DMS153 treated with DMSO at 0.1 percent for 48 hours (cell line): ENCODE measurements at regions not wholly inside any gene's neighbourhood (a gene's known extent, or its start where the extent isn't known, plus 50 kb on each side); places are given as distances from the start of the nearest gene placed in this dataset.
"Not testable (repeated sequence)": the region's sequence is repeated elsewhere in the genome, so short reads cannot be mapped to it uniquely, and the experiment has no call there.

Experiments used
- DNase-seq: peaks from one replicate; lab custom pipeline; 2025; ENCODE audit not compliant: unreplicated experiment; lab: John Stamatoyannopoulos, UW

DNA sequence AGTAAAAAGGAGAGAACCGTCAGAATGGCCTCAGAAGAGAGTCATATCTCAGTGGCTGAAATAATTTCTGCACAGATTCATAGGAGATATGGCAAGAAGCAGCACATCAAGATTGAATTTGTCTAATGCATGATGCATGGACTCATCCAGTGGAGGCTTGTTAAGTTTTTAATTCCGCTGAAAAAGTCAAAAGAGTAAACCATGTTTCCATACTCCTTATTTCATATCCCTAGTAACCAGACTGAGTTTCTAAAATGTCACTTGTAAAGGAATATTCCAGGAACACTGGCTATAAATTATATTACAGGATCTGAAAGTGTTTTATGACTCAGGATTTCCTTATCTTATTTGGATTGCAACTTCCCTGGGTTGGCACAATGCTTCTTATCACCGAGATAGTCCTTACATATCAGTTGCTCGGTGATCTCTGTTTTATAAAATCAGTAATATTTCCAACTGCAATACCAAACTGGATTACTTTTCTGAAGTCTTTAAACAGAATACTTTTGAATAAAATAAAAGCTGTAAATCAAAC, 180.2 kb upstream of the TSC22D1 start:
- DNase-seq = no peak

DNA sequence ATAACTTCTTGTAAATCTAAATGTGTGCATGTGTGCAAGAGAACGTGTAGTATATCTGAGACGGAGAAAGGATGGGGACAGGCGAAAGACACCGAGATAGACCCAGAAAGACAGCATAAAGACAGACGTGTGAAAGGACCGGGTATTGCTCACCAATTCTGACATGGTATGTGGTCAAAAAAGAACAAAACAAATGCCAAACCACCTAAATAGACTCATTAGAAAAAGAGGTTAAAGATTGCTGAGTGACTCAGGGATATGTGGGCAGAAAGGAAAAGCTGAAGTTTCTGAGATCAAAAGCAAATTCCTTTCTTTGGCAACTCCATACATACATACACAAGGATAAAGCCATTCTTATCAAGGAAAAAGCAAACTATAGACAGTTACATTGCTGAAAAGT, 179.7 kb upstream of the TSC22D1 start:
- DNase-seq = no peak

- DNase-seq = no peak
Measured at GRCh38 chr13:44752164-44752563, 176.0 kb upstream of the TSC22D1 start.

GRCh38 chr13:44750630-44751029, 174.5 kb upstream of the TSC22D1 start:
- DNase-seq = no peak

- no peak for DNase-seq
Measured at GRCh38 chr13:44749906-44750305, 173.8 kb upstream of the TSC22D1 start.

DNA sequence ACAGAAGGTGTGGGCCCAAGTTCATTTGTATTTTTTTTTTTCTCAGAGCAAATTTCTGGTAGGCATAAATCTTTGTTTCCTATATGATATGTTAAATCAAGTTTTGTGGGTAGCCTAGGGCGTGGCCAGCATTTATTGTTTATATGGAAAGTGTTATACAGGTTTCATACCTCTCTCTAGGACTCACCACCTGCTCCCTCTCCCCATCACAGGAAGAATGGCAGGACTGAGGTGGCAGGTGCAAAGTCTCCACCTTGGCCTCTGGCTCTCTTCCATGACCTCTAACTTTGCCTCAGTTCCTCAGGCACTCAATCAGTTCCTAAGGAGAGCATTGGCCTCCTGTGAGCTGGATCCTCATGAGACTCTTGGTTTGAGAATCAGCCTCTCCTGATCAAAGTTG, 172.3 kb upstream of the TSC22D1 start:
- no peak for DNase-seq

GRCh38 chr13:44747179-44747578, 171.0 kb upstream of the TSC22D1 start:
- no peak for DNase-seq

GRCh38 chr13:44746690-44747089, 170.6 kb upstream of the TSC22D1 start:
- no peak for DNase-seq

GRCh38 chr13:44744880-44745633, 168.9 kb upstream of the TSC22D1 start:
- no peak for DNase-seq

DNA sequence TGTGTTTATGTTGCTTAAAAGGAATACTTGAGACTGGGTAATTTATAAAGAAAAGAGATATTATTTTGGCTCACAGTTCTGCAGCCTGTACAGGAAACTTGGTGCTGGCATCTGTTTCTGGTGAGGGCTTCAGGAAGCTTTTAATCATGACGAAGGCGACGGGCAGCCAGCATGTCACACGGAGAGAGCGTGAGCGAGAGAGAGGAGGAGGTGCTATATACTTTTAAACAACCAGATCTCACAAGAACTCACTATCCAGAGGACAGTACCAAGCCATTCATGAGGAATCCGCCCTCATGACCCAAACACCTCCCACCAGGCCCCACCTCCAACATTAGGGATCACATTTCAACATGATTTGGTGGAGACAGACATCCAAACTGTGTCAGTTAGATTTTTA, 163.4 kb upstream of the TSC22D1 start:
- no peak for DNase-seq

DNA sequence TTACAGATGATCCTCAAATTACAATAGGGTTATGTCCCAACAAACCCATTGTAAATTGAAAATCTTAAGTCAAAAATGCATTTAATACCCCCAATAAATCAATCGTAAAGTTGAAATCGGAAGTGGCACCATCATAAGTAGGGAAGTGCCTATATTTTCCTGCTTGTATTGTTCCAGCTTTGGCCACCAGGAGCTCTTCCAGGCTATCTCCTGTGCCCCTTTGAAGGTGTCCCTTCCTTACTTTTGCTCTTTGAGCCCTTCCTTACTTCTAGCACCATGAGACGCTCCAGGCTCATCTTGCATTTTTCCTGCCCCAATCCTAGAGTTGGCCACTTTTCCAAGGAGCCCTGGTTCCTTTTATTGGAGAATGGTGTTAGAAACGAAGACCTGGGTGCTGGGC, 163.0 kb upstream of the TSC22D1 start:
- no peak for DNase-seq

- no peak for DNase-seq
Measured at GRCh38 chr13:44738463-44738862, 162.3 kb upstream of the TSC22D1 start.

GRCh38 chr13:44735806-44736205, 159.7 kb upstream of the TSC22D1 start:
- no peak for DNase-seq

DNA sequence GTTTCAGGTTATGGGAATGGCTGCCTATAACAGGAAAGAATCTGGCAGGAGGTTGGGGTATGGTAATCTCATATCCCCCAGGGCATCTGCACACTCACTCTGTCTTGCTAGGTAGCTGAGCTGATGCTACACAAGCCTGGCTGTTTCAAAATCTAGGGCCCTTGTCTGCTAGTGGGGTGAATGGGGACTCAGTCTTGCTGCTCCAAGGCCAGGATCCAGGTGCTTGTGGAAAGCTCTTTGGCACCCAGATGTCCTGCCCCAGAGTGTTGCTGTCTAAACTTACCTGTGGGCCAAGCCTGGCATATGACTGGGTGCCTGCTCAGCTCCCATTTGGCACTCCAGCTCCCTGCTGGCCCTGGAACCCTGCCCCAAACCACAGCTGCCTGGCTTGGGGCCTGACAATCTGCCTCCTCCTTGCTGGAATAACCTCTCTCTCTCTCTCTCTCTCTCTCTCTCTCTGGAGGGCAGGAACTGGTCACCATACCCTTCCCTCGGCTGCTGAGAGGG, 158.1 kb upstream of the TSC22D1 start:
- DNase-seq = no peak

DNA sequence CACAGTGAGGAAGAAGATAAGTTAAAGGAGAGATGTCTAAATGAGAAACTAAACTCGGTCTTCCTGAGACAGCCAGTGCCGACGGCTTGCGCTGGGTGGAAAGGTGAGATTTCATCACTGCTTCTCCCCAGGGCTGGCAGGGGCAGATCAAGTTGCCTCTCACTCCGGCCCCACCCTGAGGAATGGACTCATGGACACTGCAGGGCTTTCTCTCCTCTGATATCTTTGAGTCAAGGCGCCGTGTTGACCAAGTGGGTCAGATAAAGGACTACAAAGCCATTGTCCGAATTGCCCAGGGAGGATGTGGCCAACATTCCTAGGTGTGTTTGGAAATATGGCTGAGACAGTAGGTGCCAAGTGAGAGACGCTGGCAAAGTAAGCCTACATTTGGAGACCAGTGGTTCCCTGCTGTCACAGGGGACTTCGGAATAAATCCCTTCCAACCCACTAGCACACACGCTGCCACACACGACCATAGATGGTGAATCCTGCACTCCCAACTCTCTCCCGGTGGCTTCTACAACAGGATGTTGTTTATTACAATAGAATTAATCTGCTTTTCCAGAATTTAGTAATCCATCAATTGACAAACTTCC, 156.5 kb upstream of the TSC22D1 start:
- no peak for DNase-seq

GRCh38 chr13:44730851-44731250, 154.7 kb upstream of the TSC22D1 start:
- no peak for DNase-seq

DNA sequence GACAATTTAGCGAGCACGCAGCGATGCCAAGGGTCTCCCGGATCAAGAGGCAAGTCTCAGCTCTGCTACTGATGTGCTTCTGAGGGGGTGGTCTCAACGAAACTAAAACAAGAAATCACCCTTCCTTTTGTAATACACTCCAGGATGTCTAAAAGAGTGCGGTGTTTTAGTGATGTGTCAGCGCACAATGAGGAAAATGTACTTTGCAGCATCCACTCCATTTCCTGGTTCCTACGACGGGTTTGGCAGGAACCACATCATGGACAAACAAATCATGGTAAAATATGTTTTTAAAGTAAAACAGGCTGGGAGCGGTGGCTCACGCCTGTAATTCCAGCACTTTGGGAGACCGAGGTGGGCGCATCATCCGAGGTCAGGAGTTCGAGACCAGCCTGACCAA, 154.0 kb upstream of the TSC22D1 start:
- no peak for DNase-seq

- not testable (repeated sequence) for DNase-seq
Measured at GRCh38 chr13:44727591-44727990, 151.5 kb upstream of the TSC22D1 start.

DNA sequence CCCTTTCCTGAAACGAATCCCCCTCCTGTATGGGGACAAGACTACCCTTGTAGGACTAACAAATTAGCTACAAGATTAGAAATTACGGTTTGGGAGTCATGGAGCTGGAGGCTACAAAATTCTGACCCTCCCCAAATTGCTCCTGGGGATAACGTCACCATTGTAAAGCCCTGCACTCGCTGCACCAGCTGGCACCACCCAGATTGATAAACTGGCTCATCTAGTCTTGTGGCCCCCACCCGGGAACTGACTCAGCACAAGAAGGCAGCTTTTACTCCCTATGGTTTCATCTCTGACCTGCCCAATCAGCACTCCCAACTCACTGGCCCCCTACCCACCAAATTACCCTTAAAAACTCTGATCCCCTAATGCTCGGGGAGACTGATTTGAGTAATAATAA, 150.6 kb upstream of the TSC22D1 start:
- no peak for DNase-seq

GRCh38 chr13:44726214-44726613, 150.1 kb upstream of the TSC22D1 start:
- DNase-seq = no peak

DNA sequence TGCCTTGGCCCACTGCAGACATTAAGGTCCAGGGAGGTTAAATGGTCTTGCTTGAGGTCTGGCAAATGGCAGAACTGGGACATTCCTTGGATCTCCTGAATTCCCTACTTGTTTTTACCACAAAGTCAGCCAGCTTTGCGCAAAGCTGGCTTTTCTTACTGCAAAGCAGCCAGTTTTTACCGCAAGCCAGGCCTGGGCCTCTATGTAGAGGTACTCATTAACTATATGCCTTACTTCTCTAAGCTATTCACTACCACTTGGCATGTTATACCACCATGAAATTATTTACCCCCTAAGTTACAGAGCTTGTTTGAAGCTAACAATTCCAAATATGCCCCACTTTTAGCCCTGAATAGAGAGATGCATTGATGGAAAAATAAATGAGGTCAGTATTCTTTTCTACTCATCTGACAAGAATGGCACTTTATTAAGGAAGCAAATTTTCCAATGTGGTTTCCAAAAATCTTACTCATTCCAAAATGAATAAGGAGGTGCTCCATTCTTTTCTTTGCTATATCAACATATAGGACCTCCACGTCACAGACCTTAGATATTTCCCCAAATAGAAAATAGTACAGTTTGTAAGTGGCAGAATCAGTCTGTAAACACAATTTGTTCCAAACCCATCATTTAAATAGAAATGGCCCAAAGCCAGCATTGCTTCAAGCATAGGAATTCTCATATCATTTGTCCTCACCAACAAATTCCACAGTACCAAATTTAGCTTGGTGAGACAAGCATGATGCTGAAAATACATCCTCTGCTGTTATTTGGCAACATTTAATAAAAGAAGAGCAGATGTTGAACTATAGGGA, 143.9 kb upstream of the TSC22D1 start:
- no peak for DNase-seq

- DNase-seq = no peak
Measured at GRCh38 chr13:44718467-44718866, 142.3 kb upstream of the TSC22D1 start.
